AG04449 (cell line): ENCODE measurements at regions not wholly inside any gene's neighbourhood (a gene's known extent, or its start where the extent isn't known, plus 50 kb on each side); places are given as distances from the start of the nearest gene placed in this dataset.

ENCODE experiments used
- CTCF ChIA-PET: fragments of 350-600 bp; formaldehyde crosslinking; extraction: SDS; loops from one replicate; lab custom pipeline; 2021; ENCODE audit warnings: antibody characterized with exemption; lab: Yijun Ruan, JAX
- POLR2A ChIA-PET: fragments of 400-600, 350-600 bp; formaldehyde crosslinking; extraction: SDS; loops from one replicate; lab custom pipeline; 2020; ENCODE audit warnings: antibody characterized with exemption, inconsistent platforms; lab: Yijun Ruan, JAX
- DNase-seq: peaks from one replicate; pipeline ENCODE4 v3.0.0-alpha.2; 2010; ENCODE audit warnings: low read depth, low spot score
- H3K4me3 ChIP-seq: 2 replicates; pipeline ENCODE4 v1.5.1; 2011; ENCODE audit warnings: low read depth, mild to moderate bottlenecking, control low read depth, low read length
- CTCF ChIP-seq: IDR thresholded peaks from one replicate; pipeline ENCODE4 v1.5.1; 2011; ENCODE audit warnings: mild to moderate bottlenecking, moderate library complexity, low read length, control low read depth, inconsistent platforms; ENCODE audit not compliant: insufficient read depth; ENCODE audit errors: missing control alignments

- TF ChIP-seq CTCF = no peak
- H3K4me3 ChIP-seq = no peak overlapping the region
- CTCF ChIA-PET = no interaction called here
- DNase-seq = no peak
- POLR2A ChIA-PET = no interaction called here
Observed at GRCh38 chr2:83435989-83436388, 1023.1 kb downstream of the SUCLG1 start.

- H3K4me3 ChIP-seq = no peak overlapping the region
- ChIA-PET POLR2A (no interaction called here), CTCF (no interaction called here)
- TF ChIP-seq CTCF = no peak
- DNase-seq = no peak
Observed at GRCh38 chr2:83420993-83421392, 1038.1 kb downstream of the SUCLG1 start.

GRCh38 chr2:83394134-83394904 is 1064.8 kb downstream of the SUCLG1 start:
- no peak for TF ChIP-seq CTCF
- POLR2A ChIA-PET = no interaction called here
- CTCF ChIA-PET = no interaction called here
- H3K4me3 ChIP-seq = no peak overlapping the region
- DNase-seq = no peak

GRCh38 chr2:83388804-83389203 is 1070.3 kb downstream of the SUCLG1 start:
- POLR2A ChIA-PET = no interaction called here
- DNase-seq = no peak
- H3K4me3 ChIP-seq = no peak overlapping the region
- TF ChIP-seq CTCF = no peak
- CTCF ChIA-PET = no interaction called here

- ChIA-PET CTCF (no interaction called here), POLR2A (interaction anchor here (0.8 kb wide), 1 partner anchor 836 kb away, joined by 3 read pairs; no protein-coding TSS in a partner anchor)
- no peak for TF ChIP-seq CTCF
- H3K4me3 ChIP-seq = no peak overlapping the region
- DNase-seq = peak; percentile 10
Observed at GRCh38 chr2:83386549-83386948, 1072.5 kb downstream of the SUCLG1 start.

- no peak overlapping the region for H3K4me3 ChIP-seq
- ChIA-PET POLR2A (no interaction called here), CTCF (no interaction called here)
- no peak for TF ChIP-seq CTCF
- DNase-seq = peak; percentile 9
Observed at GRCh38 chr2:83378921-83379320, 1080.2 kb downstream of the SUCLG1 start.
